Mammary epithelial cell (primary cell): ENCODE measurements at regions not wholly inside any gene's neighbourhood (a gene's known extent, or its start where the extent isn't known, plus 50 kb on each side); places are given as distances from the start of the nearest gene placed in this dataset.

Experiments
- CTCF ChIP-seq, 2 donors: IDR thresholded peaks in 1 of 2; conservative IDR thresholded peaks in 1 of 2; 2 replicates each; pipeline ENCODE4 v1.5.1; 2011 to 2012; ENCODE audit warnings: inconsistent platforms in 2 of 2, low read length in 2 of 2, mild to moderate bottlenecking in 2 of 2, control low read depth in 1 of 2, low read depth in 1 of 2; ENCODE audit not compliant: insufficient read depth in 1 of 2; ENCODE audit errors: extremely low read depth in 1 of 2
- EZH2 ChIP-seq: IDR thresholded peaks from 2 replicates; pipeline ENCODE4 v1.6.1; 2012; ENCODE audit warnings: low read length, inconsistent platforms, borderline replicate concordance

- TF ChIP-seq CTCF (conservative IDR thresholded peaks at IDR 0.05 in 1 of 2, IDR thresholded peaks at IDR 0.05 in 1 of 2; ENCODE audit: extremely low read depth in 1 of 2, insufficient read depth in 1 of 2, low read depth in 1 of 2, low read length in 2 of 2) (no peak), EZH2 (no peak)
These were observed 393.5 kb upstream of the JARID2 start for GRCh38 chr6:14852375-14852774.
